Cardiac muscle cell (in vitro differentiated cells and primary cell): ENCODE measurements at regions not wholly inside any gene's neighbourhood (a gene's known extent, or its start where the extent isn't known, plus 50 kb on each side); places are given as distances from the start of the nearest gene placed in this dataset.

ENCODE experiments used
- DNase-seq, 2 donors: peaks; one replicate each; pipeline versions ENCODE4 v3.0.0 to v3.0.0-alpha.2; 2010 to 2017; ENCODE audit warnings: low read depth in 1 of 2, low spot score in 1 of 2
- H3K27ac ChIP-seq: fragments of 200-600 bp; sonication (generic); 2 replicates; pipeline ENCODE4 v1.5.1; 2016
- H3K27me3 ChIP-seq: fragments of 200-600 bp; sonication (generic); 2 replicates; pipeline ENCODE4 v1.6.0; 2016; ENCODE audit warnings: control low read depth
- H3K36me3 ChIP-seq: fragments of 200-600 bp; sonication (generic); 2 replicates; pipeline ENCODE4 v1.5.1; 2016; ENCODE audit warnings: control low read depth
- H3K4me1 ChIP-seq: fragments of 200-600 bp; sonication (generic); 2 replicates; pipeline ENCODE4 v1.8.1; 2017; ENCODE audit warnings: low read depth, mild to moderate bottlenecking, mixed run types
- H3K4me3 ChIP-seq: fragments of 200-600 bp; sonication (generic); 2 replicates; pipeline ENCODE4 v1.5.1; 2016; ENCODE audit warnings: mild to moderate bottlenecking
- H3K9me3 ChIP-seq: fragments of 200-600 bp; sonication (generic); 2 replicates; pipeline ENCODE4 v1.5.1; 2017; ENCODE audit warnings: low read depth, mild to moderate bottlenecking, control low read depth
- TF ChIP-seq, protein P1 (sequence below): IDR thresholded peaks from 2 replicates; pipeline ENCODE4 v1.5.1; 2012; ENCODE audit warnings: low read depth, mild to moderate bottlenecking, low read length

DNA sequence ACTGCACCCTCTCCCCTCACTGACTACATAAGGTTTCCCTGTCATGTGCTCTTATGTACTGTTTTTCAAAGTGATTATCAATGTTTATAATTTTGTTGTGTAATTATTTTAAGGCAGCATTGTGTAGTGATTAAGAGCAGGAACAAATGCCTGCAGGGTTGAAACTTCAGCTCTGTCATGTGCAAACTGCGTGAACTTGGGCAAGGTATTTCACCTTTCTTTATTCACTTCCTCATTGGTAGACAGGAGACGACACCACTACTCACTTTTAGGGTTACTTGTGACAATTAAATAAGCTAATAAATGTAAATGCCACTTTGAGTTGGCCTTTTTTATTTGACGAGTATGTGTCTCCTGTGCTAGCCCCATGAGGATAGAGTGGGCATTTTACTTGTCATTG is 86.5 kb upstream of the E2F8 start:
- Histone ChIP-seq H3K36me3 (no peaks in the 10 kb centered on the region), H3K4me3 (no peak overlapping the region), H3K27me3 (peaks cover 5% of the 10 kb centered on the region), H3K9me3 (no peaks in the 10 kb centered on the region), H3K4me1 (no peaks in the 10 kb centered on the region), H3K27ac (no peak overlapping the region)
- TF ChIP-seq, protein P1, sequence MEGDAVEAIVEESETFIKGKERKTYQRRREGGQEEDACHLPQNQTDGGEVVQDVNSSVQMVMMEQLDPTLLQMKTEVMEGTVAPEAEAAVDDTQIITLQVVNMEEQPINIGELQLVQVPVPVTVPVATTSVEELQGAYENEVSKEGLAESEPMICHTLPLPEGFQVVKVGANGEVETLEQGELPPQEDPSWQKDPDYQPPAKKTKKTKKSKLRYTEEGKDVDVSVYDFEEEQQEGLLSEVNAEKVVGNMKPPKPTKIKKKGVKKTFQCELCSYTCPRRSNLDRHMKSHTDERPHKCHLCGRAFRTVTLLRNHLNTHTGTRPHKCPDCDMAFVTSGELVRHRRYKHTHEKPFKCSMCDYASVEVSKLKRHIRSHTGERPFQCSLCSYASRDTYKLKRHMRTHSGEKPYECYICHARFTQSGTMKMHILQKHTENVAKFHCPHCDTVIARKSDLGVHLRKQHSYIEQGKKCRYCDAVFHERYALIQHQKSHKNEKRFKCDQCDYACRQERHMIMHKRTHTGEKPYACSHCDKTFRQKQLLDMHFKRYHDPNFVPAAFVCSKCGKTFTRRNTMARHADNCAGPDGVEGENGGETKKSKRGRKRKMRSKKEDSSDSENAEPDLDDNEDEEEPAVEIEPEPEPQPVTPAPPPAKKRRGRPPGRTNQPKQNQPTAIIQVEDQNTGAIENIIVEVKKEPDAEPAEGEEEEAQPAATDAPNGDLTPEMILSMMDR, result no peak
- DNase-seq, result no peak

DNA sequence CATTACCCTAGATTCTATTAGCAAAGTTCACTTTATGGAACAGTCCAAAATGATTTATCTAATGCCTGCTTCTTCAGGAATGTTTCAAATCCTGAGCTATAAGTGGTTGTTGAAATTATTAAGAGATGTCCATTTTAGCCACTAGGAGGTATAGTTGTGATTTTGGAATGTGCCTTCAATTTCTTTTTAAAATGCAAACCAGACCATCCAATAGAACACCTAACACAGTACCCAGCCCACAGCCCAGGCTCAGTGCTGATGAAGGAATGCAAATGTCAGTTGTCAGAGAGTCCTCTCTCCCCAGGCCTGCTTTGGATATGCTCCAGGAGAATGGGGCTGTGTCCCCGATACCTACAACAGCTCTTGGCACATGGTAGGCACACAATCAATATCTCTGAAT is 85.8 kb upstream of the E2F8 start:
- TF ChIP-seq, protein P1, result peak; percentile 45
- H3K9me3 ChIP-seq, result no peaks in the 10 kb centered on the region
- no peak overlapping the region for H3K4me3 ChIP-seq
- no peaks in the 10 kb centered on the region for H3K4me1 ChIP-seq
- H3K36me3 ChIP-seq, result no peaks in the 10 kb centered on the region
- peaks cover 5% of the 10 kb centered on the region for H3K27me3 ChIP-seq
- no peak overlapping the region for H3K27ac ChIP-seq
- DNase-seq, result peak in 1 of 2 donors; percentile 58

DNA sequence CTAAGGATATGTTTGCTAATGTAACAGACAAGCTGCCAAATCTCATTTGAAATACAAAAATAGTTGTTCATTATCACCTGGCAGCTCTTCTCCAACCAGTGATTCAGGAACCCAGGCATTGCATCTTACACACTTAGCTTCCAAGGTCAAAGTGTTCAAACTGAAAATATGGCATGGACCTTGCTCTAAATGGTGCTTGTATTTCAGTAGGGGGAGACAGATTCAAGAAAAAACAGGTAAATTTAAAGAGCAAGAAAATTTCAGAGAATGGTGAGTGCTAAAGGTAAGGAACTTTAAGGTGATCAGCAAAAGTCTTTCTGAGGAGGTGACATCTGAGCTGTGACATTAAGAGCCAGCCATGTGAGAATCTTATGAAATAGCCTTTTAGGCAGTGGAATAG is 82.8 kb upstream of the E2F8 start:
- H3K4me1 ChIP-seq, result no peaks in the 10 kb centered on the region
- H3K27me3 ChIP-seq, result peaks cover 5% of the 10 kb centered on the region
- no peaks in the 10 kb centered on the region for H3K36me3 ChIP-seq
- no peak overlapping the region for H3K27ac ChIP-seq
- H3K9me3 ChIP-seq, result no peaks in the 10 kb centered on the region
- H3K4me3 ChIP-seq, result no peak overlapping the region
- TF ChIP-seq, protein P1, result peak; percentile 33
- DNase-seq, result peak in 1 of 2 donors; percentile 16

DNA sequence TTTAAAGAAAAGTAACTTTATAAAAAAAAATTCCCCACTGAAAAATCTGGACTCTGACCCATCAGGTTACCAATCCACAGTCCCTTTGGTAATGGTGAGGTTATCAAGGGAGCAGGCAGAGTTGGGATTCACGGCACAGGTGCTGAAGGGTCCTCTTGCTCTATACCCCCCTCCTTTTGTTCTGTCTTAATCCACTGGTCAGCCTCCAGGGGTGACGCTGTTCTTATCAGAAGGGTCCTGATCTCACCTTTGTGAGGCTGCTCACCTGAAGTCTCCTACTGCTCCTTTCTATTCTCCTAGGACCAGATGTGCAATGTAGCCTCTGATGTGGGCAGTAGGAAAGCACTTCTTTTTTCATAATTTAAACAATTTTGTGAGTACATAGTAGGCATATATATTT is 80.6 kb upstream of the E2F8 start:
- TF ChIP-seq, protein P1, result no peak
- Histone ChIP-seq H3K4me3 (no peak overlapping the region), H3K36me3 (no peaks in the 10 kb centered on the region), H3K4me1 (no peaks in the 10 kb centered on the region), H3K9me3 (no peaks in the 10 kb centered on the region), H3K27me3 (no peaks in the 10 kb centered on the region), H3K27ac (no peak overlapping the region)
- DNase-seq, result no peak

DNA sequence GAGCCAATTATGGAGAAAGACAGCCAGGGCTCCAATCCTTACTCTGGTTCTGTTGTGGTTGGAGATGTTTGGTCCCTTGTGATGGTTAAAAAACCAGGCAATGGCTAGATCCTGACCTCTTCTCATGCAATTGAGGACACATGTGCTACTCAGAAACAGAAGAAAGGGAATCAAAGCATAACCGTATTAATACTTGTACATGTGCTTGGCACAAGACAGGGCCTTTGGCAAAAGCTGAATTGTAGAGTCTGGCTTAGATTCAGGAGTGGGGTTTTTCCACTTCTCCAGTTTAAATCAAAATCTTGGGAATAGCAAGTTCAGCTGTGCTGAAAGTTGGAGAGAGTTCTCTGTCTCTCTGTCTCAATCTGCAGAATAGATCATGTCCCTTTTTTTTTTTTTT is 80.1 kb upstream of the E2F8 start:
- no peak overlapping the region for H3K27ac ChIP-seq
- no peak overlapping the region for H3K4me3 ChIP-seq
- H3K9me3 ChIP-seq, result no peaks in the 10 kb centered on the region
- H3K36me3 ChIP-seq, result no peaks in the 10 kb centered on the region
- H3K27me3 ChIP-seq, result no peaks in the 10 kb centered on the region
- no peaks in the 10 kb centered on the region for H3K4me1 ChIP-seq
- DNase-seq, result no peak
- TF ChIP-seq, protein P1, result no peak

DNA sequence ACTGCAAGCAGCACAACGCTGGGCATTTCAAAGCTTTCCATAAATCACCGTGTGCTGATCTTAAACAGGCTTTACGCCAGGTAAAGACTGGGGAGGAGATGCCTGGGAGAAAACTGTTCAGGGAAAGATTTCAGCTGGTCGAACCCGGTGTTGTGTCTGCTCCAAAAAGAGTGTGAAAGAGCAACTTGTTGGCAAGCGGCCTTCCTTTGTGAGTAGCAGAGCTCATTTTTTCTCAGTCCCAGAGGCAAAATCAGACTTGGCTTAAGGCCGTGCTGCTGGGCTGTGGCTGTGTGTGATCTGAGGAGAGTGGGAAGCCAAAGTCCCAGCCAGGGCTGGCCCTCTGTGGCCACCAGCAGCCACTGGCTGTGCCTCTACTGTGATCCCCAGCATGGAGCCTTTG is 75.7 kb upstream of the E2F8 start:
- TF ChIP-seq, protein P1, result no peak
- Histone ChIP-seq H3K36me3 (no peaks in the 10 kb centered on the region), H3K9me3 (no peaks in the 10 kb centered on the region), H3K4me1 (no peaks in the 10 kb centered on the region), H3K4me3 (no peak overlapping the region), H3K27me3 (no peaks in the 10 kb centered on the region), H3K27ac (no peak overlapping the region)
- peak in 1 of 2 donors; percentile 66 for DNase-seq
